ENCODE measurements at regions not wholly inside any gene's neighbourhood (a gene's known extent, or its start where the extent isn't known, plus 50 kb on each side); places are given as distances from the start of the nearest gene placed in this dataset.
"Not testable (repeated sequence)": the region's sequence is repeated elsewhere in the genome, so short reads cannot be mapped to it uniquely, and the experiment has no call there.

GRCh38 chr12:62003226-62003625 is 257.0 kb upstream of the USP15 start:
- Histone ChIP-seq H3K4me1 (no peaks in the 10 kb centered on the region), H3K4me3 (no peak overlapping the region), H3K9me3 (no peaks in the 10 kb centered on the region), H3K36me3 (no peaks in the 10 kb centered on the region), H3K27me3 (no peaks in the 10 kb centered on the region), H3K27ac (no peak overlapping the region)
- intact Hi-C loops (cut with DNase I): no loop called here
- TF ChIP-seq CTCF (IDR thresholded peaks at IDR 0.05): no peak
- DNase-seq (ENCODE audit: low spot score in 2 of 2): no peak

- Histone ChIP-seq H3K4me3 (no peak overlapping the region), H3K36me3 (no peaks in the 10 kb centered on the region), H3K27ac (no peak overlapping the region), H3K27me3 (no peaks in the 10 kb centered on the region), H3K4me1 (no peaks in the 10 kb centered on the region), H3K9me3 (no peaks in the 10 kb centered on the region)
- intact Hi-C loops (cut with DNase I): no loop called here
- TF ChIP-seq CTCF (IDR thresholded peaks at IDR 0.05): no peak
- no peak for DNase-seq (ENCODE audit: low spot score in 2 of 2)
These were observed 256.5 kb upstream of the USP15 start for GRCh38 chr12:62003701-62004100.

GRCh38 chr12:62005615-62006014 is 254.6 kb upstream of the USP15 start:
- no peaks in the 10 kb centered on the region for H3K36me3 ChIP-seq
- no peak for TF ChIP-seq CTCF (IDR thresholded peaks at IDR 0.05)
- no peaks in the 10 kb centered on the region for H3K9me3 ChIP-seq
- DNase-seq (ENCODE audit: low spot score in 2 of 2): no peak
- no peaks in the 10 kb centered on the region for H3K27me3 ChIP-seq
- H3K4me1 ChIP-seq: no peaks in the 10 kb centered on the region
- H3K27ac ChIP-seq: no peak overlapping the region
- intact Hi-C loops (cut with DNase I): no loop called here
- no peak overlapping the region for H3K4me3 ChIP-seq

- H3K4me1 ChIP-seq: no peaks in the 10 kb centered on the region
- DNase-seq (ENCODE audit: low spot score in 2 of 2): no peak
- no peak overlapping the region for H3K4me3 ChIP-seq
- H3K27ac ChIP-seq: no peak overlapping the region
- intact Hi-C loops (cut with DNase I): no loop called here
- peak in 2 of 3 experiments; percentile 20 to 45 for TF ChIP-seq CTCF (IDR thresholded peaks at IDR 0.05)
- no peaks in the 10 kb centered on the region for H3K36me3 ChIP-seq
- no peaks in the 10 kb centered on the region for H3K27me3 ChIP-seq
- H3K9me3 ChIP-seq: no peaks in the 10 kb centered on the region
These were observed 254.0 kb upstream of the USP15 start for GRCh38 chr12:62006076-62006732.

GRCh38 chr12:62008703-62009102 is 251.5 kb upstream of the USP15 start:
- H3K27me3 ChIP-seq: no peaks in the 10 kb centered on the region
- H3K4me1 ChIP-seq: no peaks in the 10 kb centered on the region
- H3K9me3 ChIP-seq: no peaks in the 10 kb centered on the region
- H3K27ac ChIP-seq: no peak overlapping the region
- TF ChIP-seq CTCF (IDR thresholded peaks at IDR 0.05): no peak
- no peak overlapping the region for H3K4me3 ChIP-seq
- intact Hi-C loops (cut with DNase I): no loop called here
- no peaks in the 10 kb centered on the region for H3K36me3 ChIP-seq
- no peak for DNase-seq (ENCODE audit: low spot score in 2 of 2)

GRCh38 chr12:62009445-62009844 is 250.8 kb upstream of the USP15 start:
- H3K27ac ChIP-seq: no peak overlapping the region
- DNase-seq (ENCODE audit: low spot score in 2 of 2): no peak
- intact Hi-C loops (cut with DNase I): no loop called here
- H3K27me3 ChIP-seq: no peaks in the 10 kb centered on the region
- H3K36me3 ChIP-seq: no peaks in the 10 kb centered on the region
- no peak for TF ChIP-seq CTCF (IDR thresholded peaks at IDR 0.05)
- H3K9me3 ChIP-seq: no peaks in the 10 kb centered on the region
- H3K4me1 ChIP-seq: no peaks in the 10 kb centered on the region
- H3K4me3 ChIP-seq: no peak overlapping the region

- H3K9me3 ChIP-seq; H3K4me1 ChIP-seq; H3K36me3 ChIP-seq; intact Hi-C loops (cut with DNase I); DNase-seq (ENCODE audit: low spot score in 2 of 2); H3K27me3 ChIP-seq; H3K27ac ChIP-seq; H3K4me3 ChIP-seq: not testable (repeated sequence)
These were observed 249.8 kb upstream of the USP15 start for GRCh38 chr12:62010331-62010906.

GRCh38 chr12:62010973-62011372 is 249.2 kb upstream of the USP15 start:
- H3K27ac ChIP-seq; H3K9me3 ChIP-seq; H3K4me1 ChIP-seq; H3K36me3 ChIP-seq; H3K27me3 ChIP-seq; H3K4me3 ChIP-seq; intact Hi-C loops (cut with DNase I); DNase-seq (ENCODE audit: low spot score in 2 of 2): not testable (repeated sequence)

Data from ascending aorta (tissue), 2 donors.